ENCODE measurements at regions not wholly inside any gene's neighbourhood (a gene's known extent, or its start where the extent isn't known, plus 50 kb on each side); places are given as distances from the start of the nearest gene placed in this dataset.

- Histone ChIP-seq H3K4me3 (no peak overlapping the region), H3K9me3 (no peaks in the 10 kb centered on the region), H3K36me3 (no peaks in the 10 kb centered on the region), H3K4me1 (no peaks in the 10 kb centered on the region), H3K27me3 (no peaks in the 10 kb centered on the region), H3K27ac (no peak overlapping the region)
- TF ChIP-seq EP300 (IDR thresholded peaks at IDR 0.05) (no peak), POLR2A (IDR thresholded peaks at IDR 0.05) (no peak), CTCF (IDR thresholded peaks at IDR 0.05) (no peak), POLR2AphosphoS5 (IDR thresholded peaks at IDR 0.05) (no peak)
- ATAC-seq: no peak
Measured at GRCh38 chr1:208759255-208759654, 515.1 kb upstream of the PLXNA2 start.

GRCh38 chr1:208763971-208764370, 519.8 kb upstream of the PLXNA2 start:
- ATAC-seq: no peak
- 100% methylated on average over 2 of the region's 2 CpGs for WGBS, 2 donors (ENCODE audit: low coverage in 1 of 2)
- Histone ChIP-seq H3K4me3 (no peak overlapping the region), H3K27ac (no peak overlapping the region), H3K4me1 (no peaks in the 10 kb centered on the region), H3K9me3 (no peaks in the 10 kb centered on the region), H3K36me3 (no peaks in the 10 kb centered on the region), H3K27me3 (no peaks in the 10 kb centered on the region)
- TF ChIP-seq POLR2AphosphoS5 (IDR thresholded peaks at IDR 0.05): no peak
- TF ChIP-seq CTCF (IDR thresholded peaks at IDR 0.05): no peak
- no peak for TF ChIP-seq POLR2A (IDR thresholded peaks at IDR 0.05)
- TF ChIP-seq EP300 (IDR thresholded peaks at IDR 0.05): no peak

GRCh38 chr1:208766832-208767231, 522.6 kb upstream of the PLXNA2 start:
- H3K36me3 ChIP-seq: no peaks in the 10 kb centered on the region
- H3K4me1 ChIP-seq: no peaks in the 10 kb centered on the region
- ATAC-seq: no peak
- no peaks in the 10 kb centered on the region for H3K27me3 ChIP-seq
- 61 to 74% methylated on average over 4 of the region's 4 CpGs for WGBS, 2 donors (ENCODE audit: low coverage in 1 of 2)
- H3K4me3 ChIP-seq: no peak overlapping the region
- no peak overlapping the region for H3K27ac ChIP-seq
- TF ChIP-seq CTCF (IDR thresholded peaks at IDR 0.05) (no peak), POLR2A (IDR thresholded peaks at IDR 0.05) (no peak), EP300 (IDR thresholded peaks at IDR 0.05) (no peak)
- no peaks in the 10 kb centered on the region for H3K9me3 ChIP-seq

- TF ChIP-seq CTCF (IDR thresholded peaks at IDR 0.05) (no peak), POLR2A (IDR thresholded peaks at IDR 0.05) (no peak), POLR2AphosphoS5 (IDR thresholded peaks at IDR 0.05) (no peak), EP300 (IDR thresholded peaks at IDR 0.05) (no peak)
- 62 to 71% methylated on average over 3 of the region's 3 CpGs for WGBS, 2 donors (ENCODE audit: low coverage in 1 of 2)
- no peak overlapping the region for H3K4me3 ChIP-seq
- no peak for ATAC-seq
- no peaks in the 10 kb centered on the region for H3K4me1 ChIP-seq
- H3K9me3 ChIP-seq: no peaks in the 10 kb centered on the region
- no peak overlapping the region for H3K27ac ChIP-seq
- H3K27me3 ChIP-seq: no peaks in the 10 kb centered on the region
- H3K36me3 ChIP-seq: no peaks in the 10 kb centered on the region
Measured at GRCh38 chr1:208767816-208768215, 523.6 kb upstream of the PLXNA2 start.

GRCh38 chr1:208772891-208773290, 528.7 kb upstream of the PLXNA2 start:
- H3K27me3 ChIP-seq: no peaks in the 10 kb centered on the region
- no peaks in the 10 kb centered on the region for H3K36me3 ChIP-seq
- no peak for ATAC-seq
- no peaks in the 10 kb centered on the region for H3K9me3 ChIP-seq
- H3K27ac ChIP-seq: no peak overlapping the region
- no peak for TF ChIP-seq POLR2A (IDR thresholded peaks at IDR 0.05)
- TF ChIP-seq EP300 (IDR thresholded peaks at IDR 0.05): no peak
- no peak for TF ChIP-seq CTCF (IDR thresholded peaks at IDR 0.05)
- no peak for TF ChIP-seq POLR2AphosphoS5 (IDR thresholded peaks at IDR 0.05)
- no peaks in the 10 kb centered on the region for H3K4me1 ChIP-seq
- WGBS, 2 donors (ENCODE audit: low coverage in 1 of 2): 83 to 93% methylated on average over 4 of the region's 4 CpGs
- no peak overlapping the region for H3K4me3 ChIP-seq
